ENCODE measurements at regions not wholly inside any gene's neighbourhood (a gene's known extent, or its start where the extent isn't known, plus 50 kb on each side); places are given as distances from the start of the nearest gene placed in this dataset.

DNA sequence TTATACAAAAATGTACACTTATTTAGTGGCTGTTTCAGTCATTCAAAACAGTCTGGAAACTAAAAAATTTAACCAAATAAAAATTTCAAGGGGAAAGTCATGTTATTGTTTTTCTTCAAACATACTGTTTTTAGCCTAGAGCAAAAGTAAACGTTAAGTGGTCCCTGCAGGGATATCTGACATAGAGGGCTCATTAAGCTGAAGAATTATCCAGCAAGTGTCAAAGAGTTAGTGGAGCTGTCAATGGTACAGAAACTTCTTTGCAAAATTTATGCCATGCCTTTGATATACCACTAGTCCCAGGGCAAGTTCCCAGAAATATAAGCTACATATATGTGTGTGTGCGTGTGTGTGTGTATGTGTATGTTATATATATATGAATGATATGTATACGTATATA, 894.2 kb downstream of the KCNJ2 start:
- POLR2A ChIA-PET: no interaction called here

DNA sequence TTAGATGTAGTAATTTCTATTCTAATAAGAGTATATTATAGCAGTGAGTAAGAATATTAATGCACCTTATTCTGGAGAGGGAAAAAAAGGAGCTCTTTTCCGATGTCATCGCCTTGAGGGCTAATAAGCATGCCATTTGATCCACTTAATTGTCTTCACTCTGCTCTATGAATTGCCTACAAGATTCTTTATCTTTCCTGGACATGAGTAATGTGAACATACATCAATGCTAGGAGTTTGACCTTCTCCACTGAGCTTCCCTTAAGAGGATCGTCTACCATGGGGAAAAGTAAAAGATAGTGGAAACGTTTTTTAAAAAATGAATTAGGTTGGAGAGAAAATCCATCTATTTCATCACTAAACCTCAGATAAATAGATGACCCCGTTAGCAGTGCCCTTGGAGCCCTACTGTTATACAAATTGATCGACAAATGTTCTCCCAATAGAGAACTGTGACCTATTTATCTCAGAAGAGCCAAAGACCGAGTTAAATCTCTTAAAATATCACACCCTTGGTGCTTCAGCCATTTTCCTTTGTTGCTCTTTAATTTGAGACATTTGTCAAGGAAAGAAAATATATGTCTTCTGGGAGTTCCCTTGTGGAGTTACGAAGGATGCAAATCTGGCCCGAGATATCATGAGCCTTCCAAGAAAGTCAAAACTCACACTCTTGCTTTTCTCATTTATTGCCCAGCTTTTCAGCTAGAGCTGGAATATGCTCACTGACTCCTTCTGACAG, 898.5 kb downstream of the KCNJ2 start:
- CTCF ChIA-PET: interaction anchor here (1.0 kb wide), 1 partner anchor 301 kb away, joined by 3 read pairs; no protein-coding TSS in a partner anchor
- TF ChIP-seq, protein P1, sequence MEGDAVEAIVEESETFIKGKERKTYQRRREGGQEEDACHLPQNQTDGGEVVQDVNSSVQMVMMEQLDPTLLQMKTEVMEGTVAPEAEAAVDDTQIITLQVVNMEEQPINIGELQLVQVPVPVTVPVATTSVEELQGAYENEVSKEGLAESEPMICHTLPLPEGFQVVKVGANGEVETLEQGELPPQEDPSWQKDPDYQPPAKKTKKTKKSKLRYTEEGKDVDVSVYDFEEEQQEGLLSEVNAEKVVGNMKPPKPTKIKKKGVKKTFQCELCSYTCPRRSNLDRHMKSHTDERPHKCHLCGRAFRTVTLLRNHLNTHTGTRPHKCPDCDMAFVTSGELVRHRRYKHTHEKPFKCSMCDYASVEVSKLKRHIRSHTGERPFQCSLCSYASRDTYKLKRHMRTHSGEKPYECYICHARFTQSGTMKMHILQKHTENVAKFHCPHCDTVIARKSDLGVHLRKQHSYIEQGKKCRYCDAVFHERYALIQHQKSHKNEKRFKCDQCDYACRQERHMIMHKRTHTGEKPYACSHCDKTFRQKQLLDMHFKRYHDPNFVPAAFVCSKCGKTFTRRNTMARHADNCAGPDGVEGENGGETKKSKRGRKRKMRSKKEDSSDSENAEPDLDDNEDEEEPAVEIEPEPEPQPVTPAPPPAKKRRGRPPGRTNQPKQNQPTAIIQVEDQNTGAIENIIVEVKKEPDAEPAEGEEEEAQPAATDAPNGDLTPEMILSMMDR (IDR thresholded peaks at IDR 0.05; ENCODE audit: low read depth, low read length): no peak
- no peaks in the 10 kb centered on the region for H3K9me3 ChIP-seq (ENCODE audit: control insufficient read depth, insufficient read depth, low read length)
- no peak overlapping the region for H3K4me3 ChIP-seq (ENCODE audit: low read depth, low read length)
- H3K27ac ChIP-seq (ENCODE audit: low read depth, low read length): no peak overlapping the region
- no peak for DNase-seq (ENCODE audit: low read depth, low spot score)
- no peaks in the 10 kb centered on the region for H3K27me3 ChIP-seq (ENCODE audit: control insufficient read depth, insufficient read depth, low read length)
- POLR2A ChIA-PET: no interaction called here

More for the DNA sequence above, 894.2 kb downstream of the KCNJ2 start:
- CTCF ChIA-PET: interaction anchor here (0.6 kb wide), 1 partner anchor 296 kb away, joined by 3 read pairs; no protein-coding TSS in a partner anchor
- H3K9me3 ChIP-seq (ENCODE audit: control insufficient read depth, insufficient read depth, low read length): no peaks in the 10 kb centered on the region
- TF ChIP-seq, protein P1 (IDR thresholded peaks at IDR 0.05; ENCODE audit: low read depth, low read length): no peak
- H3K4me3 ChIP-seq (ENCODE audit: low read depth, low read length): no peak overlapping the region
- H3K27me3 ChIP-seq (ENCODE audit: control insufficient read depth, insufficient read depth, low read length): no peaks in the 10 kb centered on the region
- DNase-seq (ENCODE audit: low read depth, low spot score): no peak
- no peak overlapping the region for H3K27ac ChIP-seq (ENCODE audit: low read depth, low read length)

DNA sequence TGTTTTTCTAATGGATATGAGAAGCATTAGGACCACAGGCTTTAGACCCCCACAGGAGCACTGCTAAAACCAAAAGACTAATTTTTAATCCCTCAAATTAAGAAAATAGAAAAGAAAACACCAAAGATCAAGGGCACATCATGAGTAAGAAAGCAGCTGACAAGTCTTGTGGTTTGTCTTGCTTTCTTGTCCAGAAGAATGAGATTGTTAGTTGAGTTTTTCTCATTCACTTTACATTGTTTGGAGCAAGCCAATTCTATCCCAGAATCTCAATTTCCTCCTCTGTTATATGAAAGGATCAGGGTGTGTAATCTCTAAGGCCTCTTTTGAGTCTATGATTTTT, 899.0 kb downstream of the KCNJ2 start:
- H3K27me3 ChIP-seq (ENCODE audit: control insufficient read depth, insufficient read depth, low read length): no peaks in the 10 kb centered on the region
- ChIA-PET POLR2A (no interaction called here), CTCF (interaction anchor here (1.0 to 1.5 kb wide), 2 partner anchors 302 kb away, joined by 3 read pairs; no protein-coding TSS in a partner anchor)
- TF ChIP-seq, protein P1 (IDR thresholded peaks at IDR 0.05; ENCODE audit: low read depth, low read length): no peak
- H3K4me3 ChIP-seq (ENCODE audit: low read depth, low read length): no peak overlapping the region
- DNase-seq (ENCODE audit: low read depth, low spot score): no peak
- no peak overlapping the region for H3K27ac ChIP-seq (ENCODE audit: low read depth, low read length)
- no peaks in the 10 kb centered on the region for H3K9me3 ChIP-seq (ENCODE audit: control insufficient read depth, insufficient read depth, low read length)

GRCh38 chr17:71071041-71071440, 901.7 kb downstream of the KCNJ2 start:
- ChIA-PET POLR2A (no interaction called here), CTCF (no interaction called here)
- no peak for DNase-seq (ENCODE audit: low read depth, low spot score)
- H3K9me3 ChIP-seq (ENCODE audit: control insufficient read depth, insufficient read depth, low read length): no peaks in the 10 kb centered on the region
- no peak overlapping the region for H3K27ac ChIP-seq (ENCODE audit: low read depth, low read length)
- no peak overlapping the region for H3K4me3 ChIP-seq (ENCODE audit: low read depth, low read length)
- no peaks in the 10 kb centered on the region for H3K27me3 ChIP-seq (ENCODE audit: control insufficient read depth, insufficient read depth, low read length)
- TF ChIP-seq, protein P1 (IDR thresholded peaks at IDR 0.05; ENCODE audit: low read depth, low read length): no peak

DNA sequence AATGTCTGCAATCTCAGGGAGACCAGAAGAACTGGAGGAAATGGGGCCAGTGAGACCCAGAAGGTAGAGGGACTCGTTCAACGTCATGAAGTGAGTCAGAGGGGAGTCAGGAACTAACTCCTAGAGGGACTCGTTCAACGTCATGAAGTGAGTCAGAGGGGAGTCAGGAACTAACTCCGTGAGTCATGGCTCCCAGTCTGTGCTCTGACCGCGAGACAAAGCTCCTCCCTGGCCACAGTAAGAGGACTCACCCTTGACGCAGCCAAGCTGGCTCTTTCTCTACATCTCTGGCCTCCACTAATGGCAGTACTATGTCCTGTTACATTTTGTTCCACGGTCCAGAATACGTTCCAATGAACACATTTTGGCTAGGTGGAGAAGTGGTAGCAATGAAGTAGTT, 902.5 kb downstream of the KCNJ2 start:
- Histone ChIP-seq H3K27ac (ENCODE audit: low read depth, low read length) (peak overlapping the region; percentile 80), H3K27me3 (ENCODE audit: control insufficient read depth, insufficient read depth, low read length) (no peaks in the 10 kb centered on the region), H3K4me3 (ENCODE audit: low read depth, low read length) (no peak overlapping the region), H3K9me3 (ENCODE audit: control insufficient read depth, insufficient read depth, low read length) (no peaks in the 10 kb centered on the region)
- DNase-seq (ENCODE audit: low read depth, low spot score): peak; percentile 89
- CTCF ChIA-PET: no interaction called here
- TF ChIP-seq, protein P1 (IDR thresholded peaks at IDR 0.05; ENCODE audit: low read depth, low read length): no peak
- POLR2A ChIA-PET: no interaction called here

Data from AG04450 (cell line).